NCI-H146 (cell line): ENCODE measurements at regions not wholly inside any gene's neighbourhood (a gene's known extent, or its start where the extent isn't known, plus 50 kb on each side); places are given as distances from the start of the nearest gene placed in this dataset.
"Not testable (repeated sequence)": the region's sequence is repeated elsewhere in the genome, so short reads cannot be mapped to it uniquely, and the experiment has no call there.

Experiments
- DNase-seq: peaks from one replicate; lab custom pipeline; 2025; lab: John Stamatoyannopoulos, UW

- no peak for DNase-seq
These were observed 151.4 kb upstream of the NXPH2 start for GRCh38 chr2:138931284-138932256.

DNA sequence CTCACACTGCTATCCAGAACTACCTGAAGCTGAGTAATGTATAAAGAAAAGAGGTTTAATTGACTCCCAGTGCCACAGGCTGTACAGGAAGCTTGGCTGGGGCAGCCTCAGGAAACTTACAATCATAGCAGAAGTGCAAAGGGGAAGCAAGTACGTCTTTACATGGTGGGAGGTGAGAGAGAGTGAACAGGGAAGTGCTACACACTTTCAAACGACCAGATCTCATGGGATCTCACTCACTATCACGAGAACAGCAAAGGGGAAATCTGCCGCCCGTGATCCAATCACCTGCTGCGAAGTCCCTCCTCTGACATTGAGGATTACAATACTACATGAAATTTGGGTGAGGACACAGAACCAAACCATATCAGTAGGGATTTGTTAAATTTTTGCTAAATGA lies 150.4 kb upstream of the NXPH2 start:
- DNase-seq, result no peak

DNA sequence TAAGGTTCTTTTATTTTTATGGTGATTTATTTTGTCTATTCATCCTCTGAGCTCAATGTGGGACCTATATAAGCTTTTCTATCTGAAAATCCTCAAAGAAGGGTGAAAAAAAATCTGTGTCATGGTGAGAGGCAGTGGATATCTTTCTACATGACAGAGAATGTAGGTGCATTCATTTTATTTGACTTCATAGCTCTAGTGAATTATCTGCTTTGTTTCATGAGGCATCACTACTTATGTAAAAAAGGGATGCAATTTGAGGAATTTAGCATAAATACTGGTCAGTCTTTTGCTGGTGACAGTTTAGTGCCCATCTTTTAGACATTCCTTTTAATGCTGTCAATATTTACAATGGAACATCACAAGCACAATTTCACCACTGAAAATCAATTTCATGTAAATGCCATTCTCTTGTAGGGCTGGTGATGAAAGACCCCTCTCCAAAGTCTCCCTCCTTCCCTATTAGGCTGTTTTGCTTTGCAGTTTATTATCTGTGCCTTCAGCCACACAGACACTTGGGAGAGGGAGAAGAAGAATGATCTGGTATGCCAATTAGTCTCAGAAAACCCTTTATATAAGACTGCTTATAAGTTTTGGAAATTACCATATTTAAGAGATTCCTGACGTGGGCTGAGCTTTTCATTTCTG lies 148.3 kb upstream of the NXPH2 start:
- DNase-seq, result no peak

GRCh38 chr2:138922973-138923563 lies 142.9 kb upstream of the NXPH2 start:
- peak; percentile 40 for DNase-seq

DNA sequence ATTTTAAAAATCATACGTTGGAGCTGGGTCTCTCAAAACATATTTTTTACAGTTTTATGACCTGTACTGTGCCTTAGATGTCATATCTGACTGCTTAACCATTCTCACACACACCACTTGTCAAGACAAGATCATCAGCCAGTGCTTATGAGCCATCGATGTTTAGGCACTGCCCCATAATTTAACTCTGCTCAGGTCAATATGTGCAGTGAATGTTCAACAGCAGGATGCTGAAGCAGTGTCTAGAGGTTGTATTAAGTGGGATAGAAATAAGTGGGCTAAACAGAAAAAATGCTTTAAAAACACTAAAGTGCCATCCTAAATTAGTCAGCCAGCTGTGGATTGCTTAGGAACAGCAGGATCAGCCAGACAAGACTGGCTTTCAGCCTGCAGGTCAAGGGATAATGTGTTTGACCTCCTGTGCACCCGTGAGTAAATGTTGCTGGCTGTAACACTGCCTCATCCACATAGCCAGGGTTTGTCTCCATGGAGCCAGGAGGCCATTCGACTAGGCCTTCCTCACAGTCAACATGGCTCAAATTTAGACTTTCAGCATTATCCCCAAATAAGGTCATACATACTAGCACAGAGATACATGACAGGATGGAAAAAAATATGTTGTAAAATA lies 139.0 kb upstream of the NXPH2 start:
- peak; percentile 49 for DNase-seq

GRCh38 chr2:138910427-138910826 lies 130.2 kb upstream of the NXPH2 start:
- no peak for DNase-seq

DNA sequence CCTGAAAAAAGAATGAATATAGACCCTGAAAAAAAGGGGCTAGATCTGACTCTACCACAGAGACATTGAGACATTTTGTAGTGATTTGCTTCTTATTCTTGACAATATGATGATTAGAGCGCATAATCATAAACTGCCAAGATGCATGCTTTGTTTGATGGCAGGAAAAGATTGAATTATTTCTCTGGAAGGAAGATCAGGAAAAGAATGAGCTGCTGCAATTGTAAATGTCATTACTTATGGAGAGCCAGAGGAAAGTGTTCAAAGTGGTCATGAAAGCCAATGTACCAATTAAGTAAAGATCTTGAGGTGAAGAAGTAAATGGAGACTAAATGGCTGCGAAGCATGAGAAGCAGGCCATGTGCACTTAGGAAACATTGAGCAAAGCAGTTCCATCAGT lies 126.4 kb upstream of the NXPH2 start:
- DNase-seq, result no peak

DNA sequence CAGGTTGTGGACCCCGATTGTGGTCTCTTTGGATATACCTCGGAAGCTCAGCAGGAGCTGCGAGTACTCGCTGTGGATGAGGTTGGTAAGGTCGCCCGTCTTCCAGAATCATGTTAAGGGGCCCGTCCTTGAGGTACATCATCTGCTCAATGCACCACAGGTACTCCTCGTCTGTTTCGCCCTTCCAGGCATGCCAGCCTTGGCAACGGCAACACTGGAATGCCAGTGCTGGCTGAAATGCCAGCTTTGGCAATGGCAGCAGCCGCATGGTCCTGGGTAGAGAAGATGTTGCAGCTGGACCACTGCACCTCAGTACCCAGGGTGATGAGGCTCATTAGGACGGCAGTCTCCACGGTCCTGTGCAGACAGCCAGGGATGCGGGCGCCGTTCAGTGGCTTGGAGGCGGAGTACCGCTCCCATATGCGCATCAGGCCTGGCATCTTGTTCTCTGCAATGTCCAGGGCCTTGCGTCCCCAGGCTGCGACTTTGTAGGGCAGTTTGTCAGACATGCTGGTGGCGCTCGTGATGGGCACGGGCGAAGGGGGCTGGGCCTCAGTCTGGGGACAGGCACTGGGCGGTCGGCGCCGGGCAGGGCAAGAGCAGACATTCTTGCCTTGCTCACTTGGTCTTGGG lies 122.2 kb upstream of the NXPH2 start:
- no peak for DNase-seq

GRCh38 chr2:138901530-138901929 lies 121.3 kb upstream of the NXPH2 start:
- DNase-seq, result no peak

DNA sequence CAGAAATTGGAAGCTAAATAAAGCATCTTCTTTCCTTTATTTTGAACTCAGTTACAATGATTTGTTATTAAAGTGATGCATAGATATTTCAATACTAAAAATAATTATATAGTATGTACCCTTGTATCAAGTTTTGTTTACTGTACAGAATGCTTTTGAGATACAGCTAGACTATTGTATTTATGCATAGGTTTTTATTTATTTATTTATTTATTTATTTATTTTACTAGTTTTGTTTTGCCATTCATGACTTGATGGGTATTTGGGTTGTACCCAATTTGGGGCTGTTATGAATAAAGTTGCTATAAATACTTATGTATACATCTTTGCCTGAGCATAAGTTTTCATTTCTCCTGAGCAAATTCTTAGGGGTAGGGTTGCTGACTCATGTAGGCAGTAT lies 118.7 kb upstream of the NXPH2 start:
- no peak for DNase-seq

DNA sequence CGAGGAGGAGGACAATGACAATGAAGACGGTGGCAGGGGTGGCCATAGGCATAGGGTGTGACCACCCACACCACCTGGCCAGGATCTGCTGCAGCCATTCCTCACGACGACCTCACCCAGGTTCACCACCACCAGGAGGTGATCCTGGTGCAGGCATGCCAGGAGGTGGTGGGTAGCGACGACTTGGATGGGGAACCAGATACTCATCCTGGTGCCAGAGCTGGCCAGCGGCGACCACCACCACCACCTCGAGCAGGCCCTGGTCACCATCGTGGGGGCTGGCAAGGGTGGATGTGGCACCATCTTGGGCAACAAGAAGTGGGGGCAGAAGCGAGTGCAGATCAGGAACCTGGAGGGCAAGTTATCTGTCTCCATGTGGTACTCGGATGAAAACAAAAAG lies 117.1 kb upstream of the NXPH2 start:
- DNase-seq, result no peak

DNA sequence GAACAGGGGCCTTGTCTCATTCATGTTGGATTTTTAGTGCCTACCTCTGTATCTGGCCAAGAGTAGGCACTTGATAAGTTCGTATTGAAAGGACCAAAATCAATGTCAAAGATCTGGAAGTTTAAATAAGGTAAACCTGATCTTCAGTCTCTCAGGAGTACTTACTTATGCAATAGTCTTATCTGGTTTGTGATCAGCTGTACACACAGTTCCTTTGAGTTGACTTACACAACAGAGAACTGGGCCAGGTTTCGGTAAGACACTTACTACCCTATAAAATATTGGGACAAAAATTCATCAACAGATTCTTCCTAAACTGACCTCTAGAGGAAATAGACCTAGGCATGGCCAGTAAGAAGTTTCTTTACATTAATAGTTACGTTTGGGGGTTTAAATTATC lies 113.6 kb upstream of the NXPH2 start:
- DNase-seq, result no peak

- no peak for DNase-seq
These were observed 100.9 kb upstream of the NXPH2 start for GRCh38 chr2:138881126-138881525.

DNA sequence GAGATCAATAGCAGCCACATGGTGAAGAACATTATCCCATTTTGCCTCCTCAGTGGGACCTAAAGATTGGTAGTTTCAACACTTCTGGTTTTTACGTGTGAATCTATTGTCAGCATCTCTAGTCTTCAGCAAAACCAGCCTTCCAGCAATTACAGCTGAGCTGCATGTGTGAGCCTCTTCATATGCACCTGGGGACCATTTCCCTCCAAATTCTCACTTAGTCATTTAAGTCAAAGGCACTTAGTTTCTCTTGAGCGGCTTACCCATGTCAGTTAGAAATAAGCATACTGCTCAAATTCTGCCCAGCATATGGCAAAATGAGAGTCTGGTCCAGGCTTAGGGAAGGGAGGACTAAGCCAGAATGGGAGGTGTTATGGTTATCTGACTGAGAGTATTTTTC lies 99.7 kb upstream of the NXPH2 start:
- no peak for DNase-seq

DNA sequence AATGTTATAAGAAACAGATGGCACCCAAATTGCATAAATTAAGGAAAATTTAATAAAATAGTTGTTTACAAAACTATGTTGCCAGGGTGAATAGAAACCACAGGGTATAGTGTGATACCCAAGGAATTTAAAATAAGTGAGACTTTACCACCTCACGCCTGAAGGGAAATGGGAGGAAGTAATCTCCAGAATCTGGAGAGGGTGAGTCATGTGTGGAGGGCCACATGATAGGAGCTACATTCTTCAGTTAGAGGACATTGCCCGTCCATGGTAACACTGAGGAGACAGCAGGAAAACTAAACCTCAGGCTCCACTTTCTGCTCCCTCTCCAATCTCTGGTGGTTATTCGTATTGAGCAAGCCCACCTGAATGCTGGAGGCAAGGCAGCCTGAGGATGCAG lies 97.2 kb upstream of the NXPH2 start:
- no peak for DNase-seq

DNA sequence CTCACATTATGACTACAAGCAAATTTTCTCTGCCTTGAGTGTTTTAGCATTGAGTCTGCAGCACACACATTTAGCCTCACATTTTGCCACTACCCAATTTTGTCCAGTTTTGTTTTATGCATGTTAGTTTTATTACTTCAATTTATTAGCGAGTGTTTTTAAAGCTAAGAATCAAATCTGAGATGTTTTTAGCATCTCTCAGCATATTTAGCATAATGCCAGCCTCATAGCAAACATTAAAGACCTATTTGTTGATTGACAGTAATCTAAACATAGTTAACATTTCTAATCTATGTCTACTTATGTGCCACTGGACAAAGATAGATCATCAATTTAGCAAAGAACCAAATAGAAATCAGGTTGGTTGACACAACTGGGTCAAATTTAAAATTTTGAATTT lies 94.1 kb upstream of the NXPH2 start:
- no peak for DNase-seq

DNA sequence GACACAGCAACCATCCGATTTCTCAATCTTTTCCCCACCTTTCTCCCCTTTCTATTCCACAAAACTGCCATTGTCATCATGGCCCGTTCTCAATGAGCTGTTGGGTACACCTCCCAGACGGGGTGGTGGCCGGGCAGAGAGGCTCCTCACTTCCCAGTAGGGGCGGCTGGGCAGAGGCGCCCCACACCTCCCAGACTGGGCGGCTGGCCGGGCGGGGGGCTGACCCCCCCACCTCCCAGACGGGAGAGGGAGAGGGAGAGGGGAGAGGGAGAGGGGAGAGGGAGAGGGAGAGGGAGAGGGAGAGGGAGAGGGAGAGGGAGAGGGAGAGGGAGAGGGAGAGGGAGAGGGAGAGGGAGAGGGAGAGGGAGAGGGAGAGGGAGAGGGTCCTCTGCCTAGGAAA lies 91.9 kb upstream of the NXPH2 start:
- not testable (repeated sequence) for DNase-seq

- no peak for DNase-seq
These were observed 91.1 kb upstream of the NXPH2 start for GRCh38 chr2:138871312-138871711.

DNA sequence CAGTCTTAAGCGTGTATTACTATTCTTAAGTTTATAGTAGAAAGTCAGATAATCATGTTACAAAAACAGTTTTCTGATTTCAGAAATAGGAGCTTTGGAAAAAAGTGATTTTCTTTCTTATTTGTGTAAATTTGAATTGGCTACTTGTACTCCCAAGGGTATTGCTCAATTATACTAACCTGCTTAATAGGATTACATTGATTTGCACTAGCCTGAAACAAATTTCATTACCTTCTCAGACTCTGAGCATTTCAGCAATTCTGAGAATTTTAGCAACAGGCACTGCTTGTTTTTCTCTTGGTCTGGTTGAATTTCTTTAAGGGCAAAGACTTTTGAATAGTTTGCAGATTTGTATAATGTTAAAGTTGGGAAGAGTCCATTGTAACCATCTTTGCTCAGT lies 87.2 kb upstream of the NXPH2 start:
- no peak for DNase-seq

DNA sequence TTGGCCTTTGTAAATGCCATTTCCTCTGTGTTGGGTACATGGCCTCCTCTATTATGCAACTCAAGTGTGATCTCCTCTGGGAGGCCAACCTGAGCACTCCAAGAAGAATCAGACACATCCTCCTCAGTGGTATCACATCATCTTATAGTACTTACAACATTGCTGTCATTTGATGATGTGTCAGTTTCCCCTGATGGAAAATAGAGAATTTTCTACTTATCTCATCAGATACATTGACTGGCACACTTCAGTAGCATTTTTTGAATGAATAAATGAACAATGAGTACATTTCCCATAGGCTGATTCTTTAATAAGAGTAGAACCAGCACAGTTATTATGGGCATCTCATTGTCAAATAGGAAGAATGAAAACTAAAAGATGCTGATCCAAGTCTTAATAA lies 86.6 kb upstream of the NXPH2 start:
- no peak for DNase-seq

DNA sequence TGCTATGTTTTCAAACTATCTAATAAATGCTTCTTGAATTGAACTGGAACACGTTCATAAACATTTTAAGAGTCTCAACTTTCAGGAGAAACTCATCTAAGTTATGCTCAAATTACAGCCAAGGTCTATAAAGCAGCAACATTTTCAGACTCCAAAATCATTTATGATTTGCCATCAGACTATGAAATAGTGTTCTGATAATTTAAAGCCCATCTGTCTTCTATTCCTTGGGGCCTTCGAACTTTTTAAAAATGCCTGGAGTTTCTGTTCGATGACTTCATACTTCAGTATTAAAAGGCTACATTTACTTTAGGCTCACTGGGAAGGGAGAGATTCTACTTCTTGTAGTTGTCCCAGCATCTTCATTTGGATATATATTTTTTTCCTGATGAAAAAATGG lies 73.6 kb upstream of the NXPH2 start:
- DNase-seq, result no peak

GRCh38 chr2:138853296-138853695 lies 73.1 kb upstream of the NXPH2 start:
- no peak for DNase-seq
